Heart left ventricle (tissue), 13 donors: ENCODE measurements at regions not wholly inside any gene's neighbourhood (a gene's known extent, or its start where the extent isn't known, plus 50 kb on each side); places are given as distances from the start of the nearest gene placed in this dataset.

ENCODE experiments used
- POLR2A ChIP-seq, 2 donors: fragments of 450-650 bp; IDR thresholded peaks; one replicate each; pipeline ENCODE4 v1.6.1; 2017; ENCODE audit warnings: antibody characterized with exemption in 2 of 2, mild to moderate bottlenecking in 2 of 2, moderate library complexity in 2 of 2
- TF ChIP-seq, protein P1 (sequence below), 12 donors: fragments of 200-600 bp; sonication (generic) in 4 of 12; IDR thresholded peaks; one replicate each; pipeline versions ENCODE4 v1.5.0 to v1.8.0; 2018 to 2022; ENCODE audit warnings: antibody characterized with exemption in 12 of 12, mild to moderate bottlenecking in 5 of 12
- donor health status: ischemic (EF 13 %, LVEDD 7.1; RV severe dilation, severe dysfunction).
- donor health status: DM: no; HTN: yes; CAD: no.
- donor health status: DM: no; HTN: no; CAD: no.
- donor health status: ischemic (EF 25% LVEDD 6.9; RV normal size, moderate dysfunction).
- donor health status: ischemic (EF 25% LVEDD 5.7; RV mildly dilated, moderate dysfunction).
- donor health status: ischemic (EF 35%, LVEDD 5.7; RV mildly dilated, moderate dysfunction).
- donor health status: nonischemic (EF 11% LVEDD 7.7; RV severe dilation, severe dysfunction).
- donor health status: DM: yes; HTN: yes; CAD: no.
- donor health status: PGD.
- donor health status: ischemic (EF 29% LVEDD 5.4; RV normal size, mild dysfunction).
- donor health status: nonischemic (EF 23%, LVEDD 6.1; RV moderate dilation, normal function).

DNA sequence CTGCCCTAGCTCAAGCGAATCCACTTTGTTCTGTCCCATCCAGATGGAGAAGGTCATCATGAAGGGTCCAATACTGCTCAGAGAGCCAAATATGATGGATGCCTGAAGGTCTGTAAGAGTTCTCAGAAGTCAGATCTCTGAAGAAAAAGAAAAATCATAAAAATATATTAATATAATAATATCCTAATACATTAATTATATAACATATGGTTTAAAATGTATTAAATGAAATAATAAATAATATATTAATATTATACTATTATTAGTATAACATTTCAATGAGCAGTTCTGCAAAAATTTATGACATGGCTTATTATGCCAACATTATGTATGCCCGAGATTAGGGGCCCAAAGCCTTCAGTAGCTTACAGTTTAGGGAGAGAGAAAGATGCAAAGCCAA, 78.2 kb upstream of the GPR12 start:
- TF ChIP-seq, protein P1, sequence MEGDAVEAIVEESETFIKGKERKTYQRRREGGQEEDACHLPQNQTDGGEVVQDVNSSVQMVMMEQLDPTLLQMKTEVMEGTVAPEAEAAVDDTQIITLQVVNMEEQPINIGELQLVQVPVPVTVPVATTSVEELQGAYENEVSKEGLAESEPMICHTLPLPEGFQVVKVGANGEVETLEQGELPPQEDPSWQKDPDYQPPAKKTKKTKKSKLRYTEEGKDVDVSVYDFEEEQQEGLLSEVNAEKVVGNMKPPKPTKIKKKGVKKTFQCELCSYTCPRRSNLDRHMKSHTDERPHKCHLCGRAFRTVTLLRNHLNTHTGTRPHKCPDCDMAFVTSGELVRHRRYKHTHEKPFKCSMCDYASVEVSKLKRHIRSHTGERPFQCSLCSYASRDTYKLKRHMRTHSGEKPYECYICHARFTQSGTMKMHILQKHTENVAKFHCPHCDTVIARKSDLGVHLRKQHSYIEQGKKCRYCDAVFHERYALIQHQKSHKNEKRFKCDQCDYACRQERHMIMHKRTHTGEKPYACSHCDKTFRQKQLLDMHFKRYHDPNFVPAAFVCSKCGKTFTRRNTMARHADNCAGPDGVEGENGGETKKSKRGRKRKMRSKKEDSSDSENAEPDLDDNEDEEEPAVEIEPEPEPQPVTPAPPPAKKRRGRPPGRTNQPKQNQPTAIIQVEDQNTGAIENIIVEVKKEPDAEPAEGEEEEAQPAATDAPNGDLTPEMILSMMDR (IDR thresholded peaks at IDR 0.05), result no peak
- TF ChIP-seq POLR2A (IDR thresholded peaks at IDR 0.05), result no peak
